Stomach (tissue), 8 donors: ENCODE measurements at regions not wholly inside any gene's neighbourhood (a gene's known extent, or its start where the extent isn't known, plus 50 kb on each side); places are given as distances from the start of the nearest gene placed in this dataset.

Experiments
- DNase-seq, 2 donors: peaks; one replicate each; pipeline versions ENCODE4 v3.0.0 to v3.0.0-alpha.2; 2013 to 2019
- H3K27ac ChIP-seq, 5 donors: fragments of 200-600 bp in 4 of 5; sonication (generic) in 4 of 5; one replicate each; pipeline ENCODE4 v1.5.1; 2013 to 2019; ENCODE audit warnings: mild to moderate bottlenecking in 1 of 5, moderate library complexity in 1 of 5
- H3K27me3 ChIP-seq, 3 donors: fragments of 200-600 bp; sonication (generic); one replicate each; pipeline ENCODE4 v1.5.1; 2017 to 2019; ENCODE audit warnings: mixed run types in 1 of 3
- H3K36me3 ChIP-seq, 4 donors: fragments of 200-600 bp; sonication (generic); 1 replicate in 3 of 4; 2 replicates in 1 of 4; pipeline ENCODE4 v1.5.1; 2016 to 2019
- H3K4me1 ChIP-seq, 4 donors: fragments of 200-600 bp; sonication (generic); one replicate each; pipeline ENCODE4 v1.5.1; 2016 to 2019
- H3K4me3 ChIP-seq, 4 donors: fragments of 200-600 bp; sonication (generic) in 3 of 4; one replicate each; pipeline ENCODE4 v1.5.1; 2016 to 2019; ENCODE audit warnings: mild to moderate bottlenecking in 1 of 4
- H3K9me3 ChIP-seq, 4 donors: fragments of 200-600 bp; sonication (generic); one replicate each; pipeline ENCODE4 v1.5.1; 2016 to 2019
- EP300 ChIP-seq: sonication (generic); formaldehyde crosslinking; IDR thresholded peaks from one replicate; pipeline ENCODE4 v1.6.1; 2017; ENCODE audit warnings: antibody characterized with exemption
- POLR2A ChIP-seq, 4 donors: fragments of 450-650 bp; IDR thresholded peaks; one replicate each; pipeline ENCODE4 v1.6.1; 2016; ENCODE audit warnings: antibody characterized with exemption in 4 of 4, control low read depth in 2 of 4, mild to moderate bottlenecking in 1 of 4, moderate library complexity in 1 of 4
- POLR2AphosphoS5 ChIP-seq, 3 donors: sonication (generic); formaldehyde crosslinking; IDR thresholded peaks; one replicate each; pipeline ENCODE4 v1.6.1; 2016; ENCODE audit warnings: antibody characterized with exemption in 3 of 3
- WGBS, 5 donors: extraction: QIAGEN DNeasy Blood & Tissue Kit in 3 of 5; methylation state at CpG; one replicate each; pipeline versions ENCODE4 v1.1.5 to v1.1.7; 2013 to 2018; 5-methylcytosine and 5-hydroxymethylcytosine counted together
- intact Hi-C: fragments of 100-400 bp; cut with DNase I; formaldehyde crosslinking; loops from one replicate; pipeline ENCODE4 v1.15.1; 2023; ENCODE audit warnings: low total_unique reads
- TF ChIP-seq, protein P1 (sequence below), 7 experiments: fragments of 450-650 bp in 4 of 7; fragments of 200-600 bp in 3 of 7; sonication (generic) in 3 of 7; IDR thresholded peaks; one replicate each; pipeline ENCODE4 v1.5.1; 2016 to 2019; ENCODE audit warnings: antibody characterized with exemption in 7 of 7, control low read depth in 2 of 7, mild to moderate bottlenecking in 1 of 7
- donor health status: healthy with polysubstance abuse.
- donor health status: Bipolar disorder and iron deficiency.
- donor health status: healthy.

DNA sequence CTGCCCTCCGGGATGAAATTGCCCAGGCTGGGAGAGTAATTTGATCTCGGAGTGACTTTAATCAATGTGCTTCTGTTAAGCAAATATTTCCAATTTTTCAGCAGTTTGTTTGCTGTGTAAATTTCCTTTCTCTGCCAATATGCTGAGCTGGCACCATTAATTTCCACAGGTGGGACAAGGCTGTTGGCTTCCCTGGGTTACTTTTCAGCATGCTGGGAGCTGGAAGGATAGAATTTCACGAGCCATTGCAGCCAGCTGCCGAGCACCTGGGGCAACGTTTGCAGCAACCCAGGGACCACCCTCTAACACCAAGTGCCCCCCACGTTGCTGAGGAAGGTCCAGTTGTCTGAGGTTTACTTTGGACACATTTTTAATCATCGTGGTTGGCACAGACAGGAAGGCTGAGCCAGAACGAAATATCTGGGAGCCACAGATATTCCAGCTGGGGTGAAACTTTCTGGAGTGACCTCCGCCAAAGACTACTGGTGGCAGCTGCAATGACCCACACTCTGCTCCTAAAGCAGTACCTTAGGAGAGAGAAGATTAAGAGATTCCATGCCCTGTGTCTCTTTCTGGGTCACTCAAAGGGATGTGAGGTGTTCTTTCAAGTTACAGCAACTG is 293.3 kb upstream of the RGMA start:
- TF ChIP-seq POLR2AphosphoS5 (IDR thresholded peaks at IDR 0.05) (no peak), EP300 (no peak), POLR2A (IDR thresholded peaks at IDR 0.05) (no peak)
- TF ChIP-seq, protein P1, sequence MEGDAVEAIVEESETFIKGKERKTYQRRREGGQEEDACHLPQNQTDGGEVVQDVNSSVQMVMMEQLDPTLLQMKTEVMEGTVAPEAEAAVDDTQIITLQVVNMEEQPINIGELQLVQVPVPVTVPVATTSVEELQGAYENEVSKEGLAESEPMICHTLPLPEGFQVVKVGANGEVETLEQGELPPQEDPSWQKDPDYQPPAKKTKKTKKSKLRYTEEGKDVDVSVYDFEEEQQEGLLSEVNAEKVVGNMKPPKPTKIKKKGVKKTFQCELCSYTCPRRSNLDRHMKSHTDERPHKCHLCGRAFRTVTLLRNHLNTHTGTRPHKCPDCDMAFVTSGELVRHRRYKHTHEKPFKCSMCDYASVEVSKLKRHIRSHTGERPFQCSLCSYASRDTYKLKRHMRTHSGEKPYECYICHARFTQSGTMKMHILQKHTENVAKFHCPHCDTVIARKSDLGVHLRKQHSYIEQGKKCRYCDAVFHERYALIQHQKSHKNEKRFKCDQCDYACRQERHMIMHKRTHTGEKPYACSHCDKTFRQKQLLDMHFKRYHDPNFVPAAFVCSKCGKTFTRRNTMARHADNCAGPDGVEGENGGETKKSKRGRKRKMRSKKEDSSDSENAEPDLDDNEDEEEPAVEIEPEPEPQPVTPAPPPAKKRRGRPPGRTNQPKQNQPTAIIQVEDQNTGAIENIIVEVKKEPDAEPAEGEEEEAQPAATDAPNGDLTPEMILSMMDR (IDR thresholded peaks at IDR 0.05): no peak
- WGBS, 5 donors: 10 to 32% (median 17%) methylated on average over 8 to 9 of the region's 9 CpGs
- peaks cover 0 to 13% (median 3%) of the 10 kb centered on the region in 4 donors for H3K4me1 ChIP-seq
- no peaks in the 10 kb centered on the region for H3K36me3 ChIP-seq
- no peaks in the 10 kb centered on the region for H3K27me3 ChIP-seq
- H3K27ac ChIP-seq: peak overlapping the region in 1 of 5 donors; percentile 14
- no peaks in the 10 kb centered on the region for H3K9me3 ChIP-seq
- H3K4me3 ChIP-seq: no peak overlapping the region
- DNase-seq: peak; percentile 40 to 60
- intact Hi-C loops: no loop called here

DNA sequence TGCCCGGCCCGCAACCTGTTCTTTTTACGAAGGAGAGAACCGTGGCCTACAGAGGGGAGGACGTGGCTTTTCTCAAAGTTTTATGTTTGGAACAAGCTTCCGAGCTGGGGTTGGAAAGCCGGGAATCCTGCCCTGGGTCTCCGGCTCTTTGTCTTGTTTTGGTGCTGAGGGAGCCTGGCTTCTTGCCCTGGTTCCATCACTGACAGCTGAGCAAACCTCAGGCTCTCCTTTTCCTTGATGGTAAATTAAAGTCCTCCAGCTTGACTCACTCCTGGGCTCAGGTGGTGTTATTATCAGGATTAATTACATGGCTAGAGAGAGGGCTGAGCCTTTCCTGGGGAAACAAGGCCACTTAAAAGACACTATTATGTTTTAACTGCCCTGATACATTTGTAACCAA is 289.5 kb upstream of the RGMA start:
- H3K36me3 ChIP-seq: no peaks in the 10 kb centered on the region
- H3K4me3 ChIP-seq: no peak overlapping the region
- no peak overlapping the region for H3K27ac ChIP-seq
- WGBS, 5 donors: 79 to 84% (median 81%) methylated on average over 8 of the region's 8 CpGs
- peaks cover 0 to 13% (median 3%) of the 10 kb centered on the region in 4 donors for H3K4me1 ChIP-seq
- TF ChIP-seq EP300 (no peak), POLR2AphosphoS5 (IDR thresholded peaks at IDR 0.05) (no peak), POLR2A (IDR thresholded peaks at IDR 0.05) (no peak)
- TF ChIP-seq, protein P1 (IDR thresholded peaks at IDR 0.05): no peak
- H3K9me3 ChIP-seq: no peaks in the 10 kb centered on the region
- intact Hi-C loops: no loop called here
- no peaks in the 10 kb centered on the region for H3K27me3 ChIP-seq
- peak in 1 of 2 donors; percentile 44 for DNase-seq

DNA sequence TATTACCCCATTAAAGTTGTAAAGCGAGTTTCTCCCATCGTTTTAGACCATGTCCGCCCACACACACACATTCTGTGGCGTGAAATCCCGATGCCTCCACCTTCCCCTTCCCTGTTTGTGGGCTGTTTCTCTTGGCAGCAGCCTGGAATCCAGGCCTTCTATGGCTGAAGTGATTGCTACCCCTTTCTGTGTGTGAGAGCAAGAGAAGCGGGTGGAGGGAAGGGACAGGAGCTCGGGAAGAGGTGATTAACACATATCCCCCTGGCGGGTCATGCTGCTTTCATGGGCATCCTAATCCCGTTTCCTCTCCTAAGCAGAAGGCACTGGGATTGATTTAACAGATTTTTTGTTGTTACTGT is 283.8 kb upstream of the RGMA start:
- intact Hi-C loops: no loop called here
- Histone ChIP-seq H3K36me3 (no peaks in the 10 kb centered on the region), H3K27ac (no peak overlapping the region), H3K9me3 (no peaks in the 10 kb centered on the region), H3K4me1 (no peaks in the 10 kb centered on the region), H3K4me3 (no peak overlapping the region), H3K27me3 (no peaks in the 10 kb centered on the region)
- 80 to 88% (median 84%) methylated on average over 9 of the region's 9 CpGs for WGBS, 5 donors
- TF ChIP-seq, protein P1 (IDR thresholded peaks at IDR 0.05): no peak
- TF ChIP-seq EP300: no peak
- no peak for TF ChIP-seq POLR2A (IDR thresholded peaks at IDR 0.05)
- no peak for TF ChIP-seq POLR2AphosphoS5 (IDR thresholded peaks at IDR 0.05)
- DNase-seq: no peak

DNA sequence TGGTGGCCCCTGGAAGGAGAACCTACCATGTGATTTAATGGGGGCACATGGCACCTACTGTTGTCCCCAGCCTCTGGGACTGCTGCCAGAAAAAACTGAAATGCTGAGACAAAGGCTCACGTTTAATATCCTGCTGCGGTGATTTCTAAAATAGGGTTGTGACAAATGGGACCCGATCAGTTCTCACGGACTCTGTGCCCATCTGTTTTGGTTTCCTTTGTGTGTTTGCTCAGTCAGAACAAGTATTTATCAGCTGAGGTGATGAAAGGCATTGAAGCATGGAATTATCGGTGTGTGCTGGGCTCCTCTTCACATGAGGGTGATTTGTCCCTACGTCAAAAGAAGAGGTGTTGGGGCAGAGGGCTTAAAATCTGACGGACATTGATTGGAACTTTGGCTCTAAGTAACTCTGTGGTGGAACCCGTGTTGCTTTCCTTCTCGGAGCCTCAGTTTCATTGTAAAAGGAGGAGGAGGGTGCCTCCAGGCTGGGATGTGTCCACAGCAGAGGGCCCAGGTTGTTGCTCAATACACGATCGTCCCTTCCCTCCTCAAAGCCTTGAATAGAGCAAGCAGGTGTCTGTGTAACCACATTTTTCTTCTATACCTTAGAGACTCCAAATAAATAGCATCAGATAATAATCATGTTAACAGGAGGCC is 283.3 kb upstream of the RGMA start:
- Histone ChIP-seq H3K27ac (no peak overlapping the region), H3K27me3 (no peaks in the 10 kb centered on the region), H3K36me3 (no peaks in the 10 kb centered on the region), H3K4me1 (no peaks in the 10 kb centered on the region), H3K4me3 (no peak overlapping the region), H3K9me3 (no peaks in the 10 kb centered on the region)
- TF ChIP-seq POLR2A (IDR thresholded peaks at IDR 0.05) (no peak), POLR2AphosphoS5 (IDR thresholded peaks at IDR 0.05) (no peak), EP300 (no peak)
- TF ChIP-seq, protein P1 (IDR thresholded peaks at IDR 0.05): no peak
- WGBS, 5 donors: 58 to 70% (median 65%) methylated on average over 11 of the region's 11 CpGs
- peak in 1 of 2 donors; percentile 27 for DNase-seq
- intact Hi-C loops: no loop called here
